ENCODE measurements at regions not wholly inside any gene's neighbourhood (a gene's known extent, or its start where the extent isn't known, plus 50 kb on each side); places are given as distances from the start of the nearest gene placed in this dataset.

GRCh38 chr2:143950704-143951103, 569.2 kb downstream of the ZEB2 start:
- DNase-seq, result no peak
- Mint-ChIP-seq H3K4me3 (no peak overlapping the region), H3K36me3 (peaks cover 13 to 17% (median 16%) of the 10 kb centered on the region in 3 donors), H3K27me3 (ENCODE audit: low read depth in 3 of 3) (no peaks in the 10 kb centered on the region), H3K4me1 (no peaks in the 10 kb centered on the region), H3K27ac (no peak overlapping the region), H3K9me3 (no peaks in the 10 kb centered on the region)

- H3K36me3 Mint-ChIP-seq, result peaks cover 19 to 26% (median 23%) of the 10 kb centered on the region in 3 donors
Measured at GRCh38 chr2:143949121-143949848, 570.6 kb downstream of the ZEB2 start.

GRCh38 chr2:143948710-143949109, 571.2 kb downstream of the ZEB2 start:
- Mint-ChIP-seq H3K4me1 (no peaks in the 10 kb centered on the region), H3K4me3 (no peak overlapping the region), H3K27ac (no peak overlapping the region)

More at GRCh38 chr2:143949121-143949848, 570.6 kb downstream of the ZEB2 start:
- H3K27me3 Mint-ChIP-seq (ENCODE audit: low read depth in 3 of 3), result no peaks in the 10 kb centered on the region
- no peak overlapping the region for H3K4me3 Mint-ChIP-seq
- H3K9me3 Mint-ChIP-seq, result no peaks in the 10 kb centered on the region
- H3K4me1 Mint-ChIP-seq, result no peaks in the 10 kb centered on the region
- DNase-seq, result no peak
- no peak overlapping the region for H3K27ac Mint-ChIP-seq

GRCh38 chr2:143946436-143947391, 573.2 kb downstream of the ZEB2 start:
- H3K4me1 Mint-ChIP-seq, result no peaks in the 10 kb centered on the region
- H3K27ac Mint-ChIP-seq, result no peak overlapping the region

More at GRCh38 chr2:143948710-143949109, 571.2 kb downstream of the ZEB2 start:
- peaks cover 19 to 26% (median 23%) of the 10 kb centered on the region in 3 donors for H3K36me3 Mint-ChIP-seq
- H3K9me3 Mint-ChIP-seq, result no peaks in the 10 kb centered on the region
- DNase-seq, result no peak
- H3K27me3 Mint-ChIP-seq (ENCODE audit: low read depth in 3 of 3), result no peaks in the 10 kb centered on the region

DNA sequence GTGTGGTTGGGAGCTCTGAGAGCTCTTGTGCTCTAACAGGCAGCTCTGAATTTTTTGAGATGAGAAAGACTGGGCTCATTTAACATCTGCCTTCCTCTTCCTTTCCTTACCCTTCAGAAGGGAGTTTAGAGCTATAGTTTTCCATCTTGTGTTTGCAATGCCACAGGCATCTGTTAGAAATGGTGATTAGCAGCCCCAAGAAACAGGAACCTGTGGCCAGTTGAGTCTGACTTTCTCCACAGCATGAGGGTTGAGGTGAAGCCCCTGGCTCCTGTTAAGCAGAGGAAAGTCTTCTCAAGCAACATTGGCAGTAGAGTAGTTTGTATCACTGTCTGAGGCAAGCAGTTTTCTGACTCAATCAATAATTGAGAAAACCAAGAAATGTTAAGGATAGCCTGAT, 577.4 kb downstream of the ZEB2 start:
- H3K9me3 Mint-ChIP-seq, result no peaks in the 10 kb centered on the region
- peaks cover 3 to 10% (median 4%) of the 10 kb centered on the region in 3 donors for H3K27me3 Mint-ChIP-seq (ENCODE audit: low read depth in 3 of 3)
- no peak overlapping the region for H3K4me3 Mint-ChIP-seq
- peaks cover 19 to 45% (median 25%) of the 10 kb centered on the region in 3 donors for H3K36me3 Mint-ChIP-seq
- no peak overlapping the region for H3K27ac Mint-ChIP-seq
- no peak for DNase-seq
- H3K4me1 Mint-ChIP-seq, result peaks cover 8 to 13% of the 10 kb centered on the region in 2 donors

More at GRCh38 chr2:143946436-143947391, 573.2 kb downstream of the ZEB2 start:
- DNase-seq, result no peak
- Mint-ChIP-seq H3K9me3 (no peaks in the 10 kb centered on the region), H3K27me3 (ENCODE audit: low read depth in 3 of 3) (no peaks in the 10 kb centered on the region), H3K4me3 (no peak overlapping the region), H3K36me3 (peaks cover 20 to 37% (median 23%) of the 10 kb centered on the region in 3 donors)

DNA sequence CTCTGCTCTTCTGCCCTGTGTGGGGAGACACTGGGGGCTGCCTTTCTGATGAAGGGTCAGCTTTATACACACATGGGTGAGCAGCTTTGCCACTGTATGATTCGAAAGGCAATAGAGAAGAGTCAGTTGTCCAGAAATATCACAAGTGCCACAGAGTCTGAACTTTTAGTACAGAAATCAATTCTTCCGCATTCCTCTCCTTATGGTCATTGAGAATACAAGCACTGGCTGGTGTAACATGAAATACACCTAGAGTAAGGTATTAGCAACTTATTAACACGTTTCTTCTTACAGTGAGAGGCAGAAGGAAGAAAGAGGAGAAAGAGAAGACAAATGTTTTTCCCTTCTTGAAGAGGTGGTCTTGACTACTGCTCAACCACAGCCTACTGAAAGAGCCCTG, 579.2 kb downstream of the ZEB2 start:
- Mint-ChIP-seq H3K4me1 (peaks cover 14 to 21% of the 10 kb centered on the region in 2 donors), H3K27me3 (ENCODE audit: low read depth in 3 of 3) (peaks cover 7 to 13% (median 11%) of the 10 kb centered on the region in 3 donors), H3K9me3 (no peaks in the 10 kb centered on the region), H3K36me3 (peaks cover 11 to 32% (median 19%) of the 10 kb centered on the region in 3 donors), H3K27ac (no peak overlapping the region), H3K4me3 (no peak overlapping the region)
- DNase-seq, result no peak

DNA sequence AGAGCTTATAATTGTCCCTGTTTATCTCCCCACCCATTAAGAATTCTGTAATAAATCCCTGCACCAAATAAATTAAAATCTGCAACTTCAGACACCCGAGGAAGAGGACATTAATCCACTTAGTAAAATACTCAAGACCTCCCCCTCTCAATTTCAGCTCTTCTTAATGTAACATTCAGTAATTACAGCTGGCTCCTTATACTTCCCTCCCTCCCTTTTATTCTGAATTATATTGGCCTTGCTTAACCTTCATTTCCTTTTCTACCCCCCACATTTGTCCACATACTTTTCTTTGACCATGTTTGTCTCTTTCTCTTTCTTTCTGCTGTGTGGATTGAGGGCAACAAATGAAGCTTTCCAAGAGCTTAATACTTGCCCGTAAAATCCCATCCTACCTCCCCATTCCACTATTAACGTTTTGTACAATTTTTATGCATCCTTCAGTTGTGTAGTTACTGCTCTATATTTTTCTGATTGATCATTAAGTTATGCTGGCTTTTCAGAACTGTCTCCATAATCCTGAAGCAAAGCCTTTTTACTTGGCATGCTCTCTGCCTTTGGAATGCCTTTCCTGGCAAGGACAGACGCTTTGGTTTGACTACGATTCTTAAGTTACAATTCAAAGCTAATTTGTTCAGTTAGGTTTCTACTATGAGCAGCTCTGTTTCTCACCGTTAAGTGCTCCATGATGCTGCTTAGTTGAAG, 580.1 kb downstream of the ZEB2 start:
- H3K4me1 Mint-ChIP-seq, result peaks cover 14 to 21% of the 10 kb centered on the region in 2 donors
- no peaks in the 10 kb centered on the region for H3K9me3 Mint-ChIP-seq
- DNase-seq, result no peak
- H3K36me3 Mint-ChIP-seq, result peaks cover 5 to 23% (median 10%) of the 10 kb centered on the region in 3 donors
- H3K4me3 Mint-ChIP-seq, result no peak overlapping the region
- peaks cover 7 to 14% (median 11%) of the 10 kb centered on the region in 3 donors for H3K27me3 Mint-ChIP-seq (ENCODE audit: low read depth in 3 of 3)
- no peak overlapping the region for H3K27ac Mint-ChIP-seq

GRCh38 chr2:143937723-143938350, 582.1 kb downstream of the ZEB2 start:
- Mint-ChIP-seq H3K27me3 (ENCODE audit: low read depth in 3 of 3) (peaks cover 11 to 14% (median 11%) of the 10 kb centered on the region in 3 donors), H3K36me3 (peaks cover 5 to 21% (median 9%) of the 10 kb centered on the region in 3 donors)

DNA sequence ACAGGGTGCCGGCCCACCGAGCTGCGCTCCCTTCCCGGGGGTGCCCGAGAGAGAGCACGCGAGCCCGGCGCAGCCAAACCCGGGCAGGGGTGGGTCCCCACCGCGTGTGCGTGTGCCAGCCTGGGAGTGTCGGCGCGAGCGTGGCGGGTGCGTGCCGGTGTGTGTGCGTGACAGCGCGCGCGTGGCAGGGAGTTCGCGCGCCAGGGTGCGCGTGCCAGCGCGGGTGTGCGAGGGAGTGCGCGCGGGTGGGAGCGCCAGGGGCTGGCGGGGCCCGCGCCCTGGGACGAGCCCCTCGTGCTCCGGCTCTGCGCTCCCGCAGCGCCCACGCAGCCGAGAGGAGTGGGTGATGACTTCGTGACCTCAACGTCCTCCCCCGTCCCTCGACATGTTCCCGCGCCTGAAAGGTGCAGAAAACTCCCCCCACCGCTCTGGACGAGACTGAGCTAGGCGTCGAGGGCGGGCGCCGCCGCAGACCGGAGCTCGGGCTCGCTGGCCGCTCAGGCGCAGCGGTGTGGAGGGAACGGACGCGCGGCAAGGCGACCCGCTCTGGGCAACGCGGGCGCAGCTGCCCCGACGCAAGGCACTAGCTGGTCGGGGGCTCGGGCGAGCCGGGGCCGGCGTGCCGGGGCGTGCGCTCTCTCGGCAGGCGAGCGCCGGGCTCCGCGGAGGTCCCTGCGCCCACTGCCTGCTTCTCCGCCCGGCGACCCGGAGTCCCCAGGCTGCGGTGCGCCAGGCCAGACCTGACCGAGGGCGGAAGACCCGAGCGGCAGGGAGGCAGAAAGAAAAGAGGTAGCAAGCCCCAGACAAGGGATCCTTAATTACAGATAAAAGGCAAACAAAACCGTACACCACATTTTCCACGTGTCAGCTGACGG, 582.8 kb downstream of the ZEB2 start:
- DNase-seq, result peak in 2 of 3 donors; percentile 0 to 2
- H3K4me3 Mint-ChIP-seq, result peak overlapping the region in 4 of 5 donors; percentile 70 to 81 (median 75)
- no peak overlapping the region for H3K27ac Mint-ChIP-seq
- H3K4me1 Mint-ChIP-seq, result peaks cover 14 to 21% of the 10 kb centered on the region in 2 donors
- peaks cover 0 to 2% (median 0%) of the 10 kb centered on the region in 6 donors for H3K9me3 Mint-ChIP-seq
- H3K27me3 Mint-ChIP-seq (ENCODE audit: low read depth in 3 of 3), result peaks cover 11 to 14% (median 11%) of the 10 kb centered on the region in 3 donors
- H3K36me3 Mint-ChIP-seq, result peaks cover under 1 to 14% (median 9%) of the 10 kb centered on the region in 3 donors

More at GRCh38 chr2:143937723-143938350, 582.1 kb downstream of the ZEB2 start:
- no peak overlapping the region for H3K27ac Mint-ChIP-seq
- DNase-seq, result no peak
- H3K4me1 Mint-ChIP-seq, result peaks cover 14 to 21% of the 10 kb centered on the region in 2 donors
- peak overlapping the region; percentile 54 to 70 (median 67) for H3K4me3 Mint-ChIP-seq
- H3K9me3 Mint-ChIP-seq, result peaks cover 0 to 2% (median 0%) of the 10 kb centered on the region in 6 donors

DNA sequence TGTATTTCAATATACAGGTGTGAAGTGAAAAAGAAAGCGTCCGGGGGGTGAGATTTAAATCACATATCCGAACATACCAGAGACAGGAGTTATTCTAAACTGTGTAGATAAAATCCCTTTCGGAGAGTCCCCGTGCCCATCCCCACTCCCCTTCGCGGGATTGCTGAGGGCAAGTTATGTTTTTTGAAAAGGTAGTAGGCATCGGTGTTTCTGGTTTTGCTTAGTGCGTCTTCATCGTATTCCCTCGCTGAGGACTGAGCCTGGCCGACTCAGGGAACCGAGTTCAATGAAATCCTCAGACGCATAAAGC, 583.4 kb downstream of the ZEB2 start:
- peaks cover 0 to 9% (median 9%) of the 10 kb centered on the region in 3 donors for H3K36me3 Mint-ChIP-seq
- H3K27me3 Mint-ChIP-seq (ENCODE audit: low read depth in 3 of 3), result peaks cover 11 to 14% (median 11%) of the 10 kb centered on the region in 3 donors
- peak overlapping the region; percentile 62 to 81 (median 74) for H3K4me3 Mint-ChIP-seq
- peaks cover 0 to 2% (median 0%) of the 10 kb centered on the region in 6 donors for H3K9me3 Mint-ChIP-seq
- no peak overlapping the region for H3K27ac Mint-ChIP-seq
- H3K4me1 Mint-ChIP-seq, result peaks cover 14 to 21% of the 10 kb centered on the region in 2 donors
- DNase-seq, result no peak

DNA sequence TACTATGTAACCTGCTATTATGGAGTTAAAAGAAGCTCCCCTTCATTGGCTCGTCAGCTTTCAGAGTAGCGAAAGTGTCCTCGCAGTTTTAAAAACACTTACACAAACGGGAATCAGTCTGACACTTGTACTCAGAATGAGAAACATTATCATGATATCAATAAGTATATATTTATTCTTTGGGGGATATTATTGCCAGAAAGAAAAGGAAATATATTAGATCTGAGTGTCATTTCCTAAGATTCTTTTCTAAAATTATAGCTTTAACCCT, 584.5 kb downstream of the ZEB2 start:
- peaks cover 14 to 21% of the 10 kb centered on the region in 2 donors for H3K4me1 Mint-ChIP-seq
- H3K27ac Mint-ChIP-seq, result no peak overlapping the region
- no peak for DNase-seq
- peaks cover 11 to 14% (median 11%) of the 10 kb centered on the region in 3 donors for H3K27me3 Mint-ChIP-seq (ENCODE audit: low read depth in 3 of 3)
- H3K4me3 Mint-ChIP-seq, result no peak overlapping the region
- peaks cover 0 to 2% (median 0%) of the 10 kb centered on the region in 6 donors for H3K9me3 Mint-ChIP-seq
- peaks cover 0 to 4% (median 1%) of the 10 kb centered on the region in 3 donors for H3K36me3 Mint-ChIP-seq
